Activated CD4-positive, alpha-beta T cell treated with anti-CD3 and anti-CD28 coated beads, Interleukin-2, amount 50 U/mL, for 16 hours (primary cell): ENCODE measurements at regions not wholly inside any gene's neighbourhood (a gene's known extent, or its start where the extent isn't known, plus 50 kb on each side); places are given as distances from the start of the nearest gene placed in this dataset.
A peak's percentile ranks its signal among the peaks of the same experiment; 100 is the strongest.
"Not testable (repeated sequence)": the region's sequence is repeated elsewhere in the genome, so short reads cannot be mapped to it uniquely, and the experiment has no call there.

Experiments
- DNase-seq: peaks from one replicate; pipeline ENCODE4 v3.0.0-alpha.2; 2020

GRCh38 chr1:243074224-243074623 is 180.9 kb downstream of the CEP170 start:
- DNase-seq: not testable (repeated sequence)

- DNase-seq: not testable (repeated sequence)
Measured at GRCh38 chr1:243067056-243067455, 188.0 kb downstream of the CEP170 start.

GRCh38 chr1:243061965-243062364 is 193.1 kb downstream of the CEP170 start:
- peak; percentile 29 for DNase-seq

GRCh38 chr1:243055510-243055909 is 199.6 kb downstream of the CEP170 start:
- not testable (repeated sequence) for DNase-seq

- not testable (repeated sequence) for DNase-seq
Measured at GRCh38 chr1:243055091-243055490, 200.0 kb downstream of the CEP170 start.

GRCh38 chr1:243054681-243055080 is 200.4 kb downstream of the CEP170 start:
- not testable (repeated sequence) for DNase-seq

- DNase-seq: not testable (repeated sequence)
Measured at GRCh38 chr1:243053048-243053447, 202.0 kb downstream of the CEP170 start.

- not testable (repeated sequence) for DNase-seq
Measured at GRCh38 chr1:243050613-243051012, 204.5 kb downstream of the CEP170 start.

- not testable (repeated sequence) for DNase-seq
Measured at GRCh38 chr1:243049716-243050115, 205.4 kb downstream of the CEP170 start.

- not testable (repeated sequence) for DNase-seq
Measured at GRCh38 chr1:243021365-243021764, 233.7 kb downstream of the CEP170 start.

GRCh38 chr1:243019030-243019635 is 235.9 kb downstream of the CEP170 start:
- peak; percentile 20 for DNase-seq

- not testable (repeated sequence) for DNase-seq
Measured at GRCh38 chr1:243010719-243011118, 244.4 kb downstream of the CEP170 start.

- not testable (repeated sequence) for DNase-seq
Measured at GRCh38 chr1:243001003-243001402, 254.1 kb downstream of the CEP170 start.

GRCh38 chr1:242992776-242993175 is 262.3 kb downstream of the CEP170 start:
- DNase-seq: not testable (repeated sequence)

- DNase-seq: not testable (repeated sequence)
Measured at GRCh38 chr1:242985096-242985495, 270.0 kb downstream of the CEP170 start.

- DNase-seq: not testable (repeated sequence)
Measured at GRCh38 chr1:242973341-242973740, 281.7 kb downstream of the CEP170 start.

GRCh38 chr1:242966892-242967291 is 288.2 kb downstream of the CEP170 start:
- no peak for DNase-seq

- DNase-seq: not testable (repeated sequence)
Measured at GRCh38 chr1:242959397-242959796, 295.7 kb downstream of the CEP170 start.

GRCh38 chr1:242954945-242955344 is 300.1 kb downstream of the CEP170 start:
- DNase-seq: not testable (repeated sequence)

- DNase-seq: no peak
Measured at GRCh38 chr1:242946206-242946605, 308.9 kb downstream of the CEP170 start.

GRCh38 chr1:242936725-242937124 is 318.4 kb downstream of the CEP170 start:
- not testable (repeated sequence) for DNase-seq

- not testable (repeated sequence) for DNase-seq
Measured at GRCh38 chr1:242924717-242925116, 330.4 kb downstream of the CEP170 start.

- DNase-seq: not testable (repeated sequence)
Measured at GRCh38 chr1:242923603-242924002, 331.5 kb downstream of the CEP170 start.

- not testable (repeated sequence) for DNase-seq
Measured at GRCh38 chr1:242914729-242915128, 340.4 kb downstream of the CEP170 start.

- not testable (repeated sequence) for DNase-seq
Measured at GRCh38 chr1:242912855-242913254, 342.2 kb downstream of the CEP170 start.
